GM18511 (cell line): ENCODE measurements at regions not wholly inside any gene's neighbourhood (a gene's known extent, or its start where the extent isn't known, plus 50 kb on each side); places are given as distances from the start of the nearest gene placed in this dataset.

Experiments
- ATAC-seq: cut with Tn5 transposase; IDR thresholded peaks from one replicate; pipeline ENCODE4 v1.9.1; 2021; ENCODE audit warnings: mild to moderate bottlenecking, moderate library complexity; ENCODE audit not compliant: unreplicated experiment

GRCh38 chr18:67300498-67300897 is 216.0 kb downstream of the DSEL start:
- no peak for ATAC-seq

DNA sequence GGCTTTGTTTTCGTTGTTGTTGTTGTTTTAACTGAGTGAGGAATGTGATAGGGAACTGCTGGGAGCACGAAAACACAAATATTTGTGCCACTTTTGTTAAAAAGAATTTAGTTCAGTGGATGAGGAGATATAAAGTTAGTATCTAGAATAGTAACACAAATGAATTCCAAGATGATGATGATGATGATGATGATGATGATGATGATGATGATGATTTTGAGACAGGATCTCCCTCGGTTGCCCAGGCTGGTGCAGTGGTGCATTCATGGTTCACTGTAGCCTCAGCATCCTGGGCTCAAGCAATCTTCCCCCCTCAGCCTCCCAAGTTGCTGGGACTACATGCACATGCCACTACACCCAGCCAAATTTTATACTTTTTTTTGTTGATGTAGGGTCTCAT is 223.7 kb downstream of the DSEL start:
- ATAC-seq, result no peak

DNA sequence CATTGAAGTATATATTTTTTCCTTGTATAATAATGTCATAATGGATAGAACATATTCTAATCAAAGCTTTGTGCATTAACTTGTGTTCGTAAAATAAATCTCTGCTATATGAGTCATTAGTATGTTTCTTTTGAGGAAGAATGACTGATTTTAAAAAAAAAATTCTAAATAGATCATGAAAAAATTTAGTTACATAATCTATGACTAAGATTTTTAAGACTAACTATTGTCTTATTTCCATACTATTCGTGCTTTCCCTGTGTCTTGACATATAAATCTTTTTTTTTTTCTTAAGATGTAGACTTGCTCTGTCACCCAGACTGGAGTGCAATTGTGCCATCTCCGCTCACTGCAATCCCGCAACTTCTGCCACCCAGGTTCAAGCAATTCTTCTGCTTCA is 226.1 kb downstream of the DSEL start:
- no peak for ATAC-seq

- no peak for ATAC-seq
Measured at GRCh38 chr18:67285583-67285982, 230.9 kb downstream of the DSEL start.

DNA sequence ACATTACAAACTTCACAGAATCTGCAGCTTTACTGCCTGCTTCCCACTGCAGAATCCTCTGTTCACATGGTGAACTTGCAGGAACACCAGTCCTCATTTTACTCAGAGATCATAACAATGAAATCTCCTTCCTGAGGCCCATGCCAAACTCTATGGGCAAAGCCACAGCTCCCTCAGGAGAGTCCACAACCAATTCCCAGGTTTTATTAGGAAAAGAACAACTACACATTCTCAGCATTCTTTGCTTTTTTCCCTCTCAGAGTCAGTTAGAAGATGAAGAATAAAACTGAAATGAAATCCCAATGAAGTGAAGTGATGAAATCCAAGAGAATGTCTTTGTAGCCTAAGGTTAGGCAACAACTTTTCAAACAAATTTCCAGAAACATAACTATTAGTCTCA is 233.7 kb downstream of the DSEL start:
- no peak for ATAC-seq

- no peak for ATAC-seq
Measured at GRCh38 chr18:67281746-67282145, 234.8 kb downstream of the DSEL start.

DNA sequence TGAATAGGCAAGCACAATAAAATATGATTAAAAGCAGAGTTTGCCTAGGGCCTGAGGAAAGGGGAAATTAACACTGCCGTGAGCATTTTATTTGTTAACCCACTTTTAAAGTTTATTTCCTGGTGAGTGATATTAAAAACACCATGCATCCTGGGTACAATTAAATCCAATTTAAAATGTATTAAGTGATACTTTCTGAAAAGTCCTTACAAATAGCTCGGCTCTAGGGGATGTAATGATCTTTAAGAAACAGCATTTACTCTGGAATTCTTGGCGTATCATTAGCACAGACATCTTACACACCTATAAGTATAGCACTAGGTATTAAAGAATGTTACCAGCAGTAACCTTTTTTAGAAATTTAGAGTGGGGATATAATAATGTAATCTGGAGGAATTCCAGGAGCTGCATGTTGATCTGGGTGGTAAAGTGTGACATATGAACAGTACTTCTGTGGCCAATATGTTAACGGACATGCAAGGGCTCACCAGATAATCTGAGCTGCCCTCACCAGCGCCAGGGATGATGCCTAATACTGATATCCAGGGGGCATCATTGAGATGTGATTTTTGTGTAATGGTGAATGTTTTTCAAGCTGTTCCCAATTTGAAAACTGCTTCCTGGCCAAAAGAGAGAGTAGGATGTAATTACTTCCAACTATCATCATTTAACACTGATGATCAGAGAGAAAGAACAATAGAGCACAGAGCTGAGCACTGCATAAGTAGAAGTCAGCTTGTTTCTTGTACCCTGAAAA is 235.9 kb downstream of the DSEL start:
- ATAC-seq, result no peak

DNA sequence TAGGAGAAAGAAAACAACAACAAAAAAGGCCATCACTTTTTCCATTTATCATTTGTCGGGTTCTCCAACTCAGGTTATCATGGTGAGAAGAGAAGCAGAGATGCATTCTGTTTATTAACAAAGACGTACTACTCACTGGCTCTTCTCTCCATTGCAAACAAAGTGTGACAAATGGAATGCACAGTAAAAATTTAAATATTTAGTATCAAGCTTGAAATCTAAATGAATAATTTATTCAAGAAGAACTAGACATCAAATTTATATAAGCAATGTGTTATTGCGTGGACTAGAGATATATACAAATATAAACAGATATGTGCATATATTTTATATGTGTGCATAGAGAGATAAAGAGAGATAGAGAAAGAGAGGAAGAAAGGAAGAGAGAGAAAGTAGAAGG is 236.5 kb downstream of the DSEL start:
- no peak for ATAC-seq

DNA sequence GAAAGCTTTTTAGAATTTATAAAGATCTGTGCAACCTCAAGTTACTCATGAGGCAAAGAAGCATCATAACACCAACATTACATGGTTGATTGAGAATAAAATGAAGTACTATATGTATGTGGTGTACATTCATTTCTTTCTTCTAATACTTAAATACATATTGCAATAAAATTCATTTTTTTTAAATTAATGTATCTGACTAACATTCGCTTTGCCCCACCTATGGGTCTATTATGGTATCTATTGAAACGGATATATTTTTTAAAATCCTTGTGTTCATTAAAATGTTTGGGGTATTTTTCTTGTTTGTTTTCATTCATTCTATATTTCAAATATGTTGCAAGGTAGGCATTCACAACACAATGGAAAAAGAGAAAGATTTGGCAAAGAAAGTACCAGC is 237.5 kb downstream of the DSEL start:
- ATAC-seq, result no peak

DNA sequence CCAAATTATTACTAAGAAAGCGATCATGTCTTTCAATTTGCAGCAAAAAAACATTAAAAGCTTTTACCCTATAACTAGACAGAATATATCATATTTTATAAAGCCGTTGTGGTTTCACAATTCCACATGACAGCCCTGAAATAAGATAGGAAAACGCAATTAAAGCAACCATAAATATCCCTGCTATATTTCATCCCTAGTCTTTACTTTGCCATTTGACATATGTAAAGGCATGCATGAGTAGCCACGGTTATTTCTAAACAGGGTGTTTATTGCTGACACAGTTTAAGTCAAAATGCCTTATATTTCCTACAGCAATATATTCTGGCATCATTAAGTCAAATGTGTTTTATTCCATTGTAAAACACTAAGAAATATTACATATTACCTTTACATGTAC is 239.9 kb downstream of the DSEL start:
- no peak for ATAC-seq

DNA sequence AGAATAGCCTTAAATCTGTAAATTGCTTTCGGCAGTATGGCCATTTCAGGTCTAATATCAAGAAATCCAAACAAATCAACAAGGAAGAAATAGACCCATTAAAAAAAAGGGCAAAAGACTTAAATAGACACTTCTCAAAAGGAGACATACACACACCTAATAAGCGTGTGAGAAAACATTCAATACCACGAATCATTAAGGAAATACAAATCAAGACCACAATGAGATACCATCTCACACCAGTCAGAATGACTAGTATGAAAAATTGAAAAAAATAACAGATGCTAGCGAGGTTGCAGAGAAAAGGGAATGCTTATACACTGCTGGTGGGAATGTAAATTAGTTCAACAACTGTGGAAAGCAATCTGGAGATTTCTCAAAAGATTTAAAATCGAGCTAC is 243.2 kb downstream of the DSEL start:
- ATAC-seq, result no peak

DNA sequence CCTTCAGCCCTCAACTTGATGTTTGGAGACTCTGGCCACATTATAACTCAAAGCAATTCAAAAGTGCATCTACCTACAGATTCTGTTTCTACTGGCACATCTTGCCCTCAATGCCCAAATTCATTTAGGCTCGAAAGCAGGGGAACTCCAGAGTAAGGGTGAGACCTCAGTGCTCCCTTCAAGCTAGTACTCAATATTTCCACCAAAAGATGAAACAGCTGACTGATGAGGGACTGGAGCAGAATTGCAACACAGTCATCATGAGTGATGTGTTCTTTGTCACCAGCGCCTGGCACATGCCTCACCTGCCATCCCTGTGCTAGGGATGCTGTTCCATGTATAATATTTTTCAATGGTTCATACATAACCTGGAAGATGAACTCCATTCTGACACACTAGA is 247.3 kb downstream of the DSEL start:
- no peak for ATAC-seq

GRCh38 chr18:67268530-67268929 is 248.0 kb downstream of the DSEL start:
- no peak for ATAC-seq

- no peak for ATAC-seq
Measured at GRCh38 chr18:67266246-67267237, 250.0 kb downstream of the DSEL start.

DNA sequence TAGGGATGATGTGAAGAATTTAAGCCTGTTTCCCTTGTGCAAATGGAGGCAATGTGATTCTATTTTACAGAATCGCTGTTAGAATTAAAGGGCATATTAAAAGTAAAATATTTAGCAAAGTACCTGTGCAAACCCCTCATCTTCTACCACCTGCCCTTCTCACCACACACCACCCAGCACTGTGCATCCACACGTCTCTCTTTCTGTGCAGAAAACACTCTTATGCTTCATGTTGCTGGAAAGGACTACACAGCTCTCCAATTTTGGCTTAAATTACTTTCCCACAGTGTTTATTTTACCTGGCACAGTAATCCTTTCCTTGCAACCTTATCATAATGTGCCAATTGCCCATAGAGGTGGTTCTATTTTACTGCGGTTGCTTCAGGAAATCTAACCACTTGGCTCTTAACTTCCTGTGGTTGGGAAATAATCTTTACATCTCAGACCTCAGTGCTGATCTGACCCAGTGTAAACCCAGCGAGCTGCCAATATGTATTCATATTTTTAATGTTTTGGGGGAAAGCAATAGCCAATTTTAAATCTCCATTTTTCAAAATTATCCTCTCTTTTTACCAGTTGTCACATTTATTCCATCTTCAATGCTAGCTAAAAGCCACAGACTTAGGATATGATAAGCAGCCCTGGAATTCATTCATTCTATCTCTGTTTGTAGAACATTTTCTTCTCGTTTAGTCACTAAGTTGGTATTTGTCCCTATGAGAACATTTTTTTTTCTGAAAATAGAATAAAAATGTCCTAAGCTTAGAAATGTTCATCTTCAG is 250.9 kb downstream of the DSEL start:
- ATAC-seq, result no peak

DNA sequence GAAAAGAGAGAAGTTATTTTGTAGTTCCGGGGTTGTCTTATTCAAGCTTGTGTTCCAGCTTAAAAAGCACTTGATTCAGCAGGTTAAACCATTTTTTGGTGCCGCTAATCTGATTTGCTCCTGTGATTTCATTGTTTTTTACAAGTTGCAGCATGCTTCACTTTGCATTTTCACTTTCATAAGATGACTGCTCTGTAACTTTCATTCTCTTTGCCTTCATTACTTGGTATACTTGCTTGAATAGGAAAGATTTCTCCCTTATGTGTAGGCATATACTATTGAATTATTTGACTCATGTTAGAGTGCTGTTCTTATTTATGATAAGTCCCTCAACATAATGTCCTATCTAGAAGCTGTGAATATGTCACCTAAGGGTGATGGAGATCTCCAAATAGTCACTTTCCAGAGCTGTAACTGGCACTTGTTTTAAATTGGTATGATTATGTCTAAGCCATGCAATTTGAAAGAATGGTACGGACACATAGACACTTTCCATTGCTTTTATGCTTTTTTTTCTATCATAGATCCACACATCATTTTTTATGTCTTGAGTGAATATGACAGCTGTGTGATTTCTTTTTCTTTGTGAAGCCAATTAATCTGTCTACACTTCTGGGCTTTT is 254.5 kb downstream of the DSEL start:
- ATAC-seq, result no peak

- no peak for ATAC-seq
Measured at GRCh38 chr18:67260841-67261240, 255.7 kb downstream of the DSEL start.

DNA sequence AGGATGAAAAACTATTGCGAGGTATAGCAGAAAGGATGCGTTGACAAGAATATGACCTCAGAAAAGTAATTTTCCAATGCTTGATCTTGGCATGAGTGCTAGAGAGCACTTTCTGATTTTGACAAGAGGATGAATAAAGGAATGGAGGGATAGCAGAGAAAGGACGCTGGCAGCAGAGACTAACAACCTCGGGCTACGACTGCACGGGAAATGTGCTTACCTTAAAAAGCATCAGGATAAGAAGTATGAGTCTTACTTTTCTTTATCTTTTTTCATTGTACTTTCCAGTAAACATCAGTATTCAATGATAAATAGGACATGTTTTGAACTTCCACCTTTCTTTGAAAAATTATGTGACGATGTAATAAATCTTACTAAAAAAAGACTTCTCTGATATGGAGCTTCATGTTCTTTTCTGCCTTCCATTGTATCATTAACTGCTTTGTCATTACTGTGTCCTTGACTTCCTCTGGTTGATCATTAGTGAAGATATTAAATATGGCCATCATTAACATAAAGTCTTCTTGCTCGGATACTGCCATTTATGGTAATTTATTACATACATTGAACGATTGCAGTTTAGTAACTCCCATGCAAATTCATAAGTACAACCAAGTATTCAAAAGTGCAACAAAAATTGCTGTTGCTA is 265.6 kb downstream of the DSEL start:
- no peak for ATAC-seq

DNA sequence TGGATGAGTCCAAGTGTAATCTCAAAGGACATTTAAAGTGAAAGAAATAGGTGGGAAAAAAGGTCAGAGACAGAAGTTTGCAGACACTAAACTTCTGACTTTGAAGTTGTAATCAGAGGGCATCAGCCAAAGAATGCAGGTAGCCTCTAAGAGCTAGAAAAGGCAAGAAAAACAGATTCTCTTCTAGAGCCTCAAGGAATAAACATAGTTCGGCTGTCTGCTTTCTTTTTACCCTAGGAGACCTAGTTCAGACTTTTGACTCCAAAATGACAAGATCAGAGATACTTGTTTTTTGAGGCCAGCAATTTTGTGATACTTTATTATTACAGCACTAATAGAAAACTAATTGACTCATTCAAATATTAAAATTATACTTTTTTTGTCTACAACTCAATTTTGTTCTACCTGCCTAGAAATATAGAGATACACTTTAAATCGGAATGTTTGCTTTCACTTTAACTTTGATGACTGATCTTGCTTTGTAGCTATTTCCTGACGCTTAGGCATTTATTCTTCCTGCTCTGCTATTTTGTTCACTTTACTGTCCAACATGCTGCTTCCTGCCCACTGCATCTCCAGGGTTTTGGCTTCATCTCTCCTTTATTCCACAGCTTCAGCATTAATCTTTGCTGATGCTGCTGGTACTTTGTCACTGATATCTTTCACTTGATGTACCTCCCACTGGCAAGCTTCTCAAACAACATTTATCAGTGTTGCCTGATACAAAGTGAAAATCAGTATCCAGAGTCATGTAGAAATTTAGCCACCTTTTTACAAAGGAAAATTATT is 272.5 kb downstream of the DSEL start:
- ATAC-seq, result peak; percentile 63

DNA sequence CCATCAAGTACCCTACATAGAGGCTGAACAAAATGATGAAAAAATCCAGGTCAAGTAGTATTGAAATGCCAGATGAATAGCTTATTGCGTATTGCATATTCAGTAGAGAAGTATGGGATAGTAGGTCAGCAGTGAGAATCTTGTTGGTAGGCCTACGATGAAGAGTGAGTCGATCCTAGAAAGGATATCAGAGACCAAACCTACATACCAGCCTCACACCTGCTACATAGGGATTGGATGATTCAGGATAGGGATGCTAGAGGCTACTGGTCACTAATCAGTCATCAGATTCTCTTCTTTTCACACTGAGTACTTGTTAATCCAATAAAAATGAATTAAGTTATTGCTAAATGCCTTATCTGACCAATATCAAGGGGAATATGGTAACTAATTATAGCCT is 274.5 kb downstream of the DSEL start:
- ATAC-seq, result no peak
